ENCODE measurements at regions not wholly inside any gene's neighbourhood (a gene's known extent, or its start where the extent isn't known, plus 50 kb on each side); places are given as distances from the start of the nearest gene placed in this dataset.

DNA sequence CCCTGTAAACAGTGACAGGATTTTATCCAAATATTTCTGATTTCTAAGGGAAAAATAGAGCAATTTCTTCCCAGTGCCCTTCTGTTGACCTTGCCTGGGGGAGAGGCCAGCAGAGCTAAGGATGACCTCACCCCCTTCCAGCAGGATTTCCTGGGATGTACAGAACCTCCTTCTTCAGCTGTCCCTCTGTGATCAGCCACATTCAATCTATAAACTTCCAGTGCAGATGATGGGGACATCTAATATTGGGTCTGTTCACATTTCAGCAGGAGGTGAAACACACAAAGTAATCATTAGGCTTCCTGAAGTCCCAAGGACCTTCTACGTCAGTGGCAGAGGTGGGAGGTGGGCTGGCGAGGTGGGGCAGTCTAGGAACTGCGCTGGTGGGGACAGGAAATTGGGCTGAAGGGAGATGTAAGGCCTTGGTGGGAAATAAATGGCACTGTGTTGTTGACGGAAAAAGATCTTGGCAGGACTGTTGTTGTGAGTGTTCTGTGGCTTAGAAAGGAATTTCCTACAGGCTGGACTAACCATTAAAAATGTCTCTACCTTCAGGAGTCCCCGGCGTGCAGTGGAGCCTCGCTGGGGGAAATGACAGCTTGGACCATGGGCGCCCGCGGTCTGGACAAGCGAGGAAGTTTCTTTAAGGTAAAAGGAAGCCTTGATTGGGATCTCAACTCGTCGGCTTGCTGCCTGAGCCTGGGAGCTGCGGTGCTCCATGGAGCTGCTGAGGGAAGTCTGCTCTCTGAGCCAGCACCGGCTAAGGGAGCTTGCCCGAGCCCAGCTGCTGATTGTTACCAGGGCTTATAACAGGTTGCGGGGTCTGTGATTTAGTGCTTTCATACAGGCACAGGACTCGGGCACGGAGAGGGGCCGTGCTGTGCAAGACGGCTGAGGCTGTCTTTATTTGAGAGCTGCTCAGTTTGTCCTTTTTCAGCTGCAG is 127.9 kb upstream of the NAA20 start:
- TF ChIP-seq, protein P1, sequence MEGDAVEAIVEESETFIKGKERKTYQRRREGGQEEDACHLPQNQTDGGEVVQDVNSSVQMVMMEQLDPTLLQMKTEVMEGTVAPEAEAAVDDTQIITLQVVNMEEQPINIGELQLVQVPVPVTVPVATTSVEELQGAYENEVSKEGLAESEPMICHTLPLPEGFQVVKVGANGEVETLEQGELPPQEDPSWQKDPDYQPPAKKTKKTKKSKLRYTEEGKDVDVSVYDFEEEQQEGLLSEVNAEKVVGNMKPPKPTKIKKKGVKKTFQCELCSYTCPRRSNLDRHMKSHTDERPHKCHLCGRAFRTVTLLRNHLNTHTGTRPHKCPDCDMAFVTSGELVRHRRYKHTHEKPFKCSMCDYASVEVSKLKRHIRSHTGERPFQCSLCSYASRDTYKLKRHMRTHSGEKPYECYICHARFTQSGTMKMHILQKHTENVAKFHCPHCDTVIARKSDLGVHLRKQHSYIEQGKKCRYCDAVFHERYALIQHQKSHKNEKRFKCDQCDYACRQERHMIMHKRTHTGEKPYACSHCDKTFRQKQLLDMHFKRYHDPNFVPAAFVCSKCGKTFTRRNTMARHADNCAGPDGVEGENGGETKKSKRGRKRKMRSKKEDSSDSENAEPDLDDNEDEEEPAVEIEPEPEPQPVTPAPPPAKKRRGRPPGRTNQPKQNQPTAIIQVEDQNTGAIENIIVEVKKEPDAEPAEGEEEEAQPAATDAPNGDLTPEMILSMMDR (IDR thresholded peaks at IDR 0.05): no peak
- no peak for DNase-seq (ENCODE audit: extremely low spot score, unreplicated experiment)
- H3K4me1 Mint-ChIP-seq (ENCODE audit: unreplicated experiment): peaks cover 50% of the 10 kb centered on the region
- no peaks in the 10 kb centered on the region for H3K27me3 Mint-ChIP-seq (ENCODE audit: unreplicated experiment)
- H3K4me3 Mint-ChIP-seq (ENCODE audit: unreplicated experiment): peak overlapping the region; percentile 50
- peaks cover 8% of the 10 kb centered on the region for H3K9me3 Mint-ChIP-seq (ENCODE audit: unreplicated experiment)
- peaks cover 26% of the 10 kb centered on the region for H3K36me3 Mint-ChIP-seq (ENCODE audit: unreplicated experiment)
- H3K27ac Mint-ChIP-seq (ENCODE audit: unreplicated experiment): peak overlapping the region; percentile 98

GRCh38 chr20:19890445-19891051 is 126.6 kb upstream of the NAA20 start:
- H3K4me3 Mint-ChIP-seq (ENCODE audit: unreplicated experiment): peak overlapping the region; percentile 21
- no peak for DNase-seq (ENCODE audit: extremely low spot score, unreplicated experiment)
- H3K4me1 Mint-ChIP-seq (ENCODE audit: unreplicated experiment): peaks cover 42% of the 10 kb centered on the region
- no peaks in the 10 kb centered on the region for H3K27me3 Mint-ChIP-seq (ENCODE audit: unreplicated experiment)
- peaks cover 8% of the 10 kb centered on the region for H3K9me3 Mint-ChIP-seq (ENCODE audit: unreplicated experiment)
- H3K27ac Mint-ChIP-seq (ENCODE audit: unreplicated experiment): peak overlapping the region; percentile 98
- TF ChIP-seq, protein P1 (IDR thresholded peaks at IDR 0.05): no peak
- H3K36me3 Mint-ChIP-seq (ENCODE audit: unreplicated experiment): peaks cover 34% of the 10 kb centered on the region

DNA sequence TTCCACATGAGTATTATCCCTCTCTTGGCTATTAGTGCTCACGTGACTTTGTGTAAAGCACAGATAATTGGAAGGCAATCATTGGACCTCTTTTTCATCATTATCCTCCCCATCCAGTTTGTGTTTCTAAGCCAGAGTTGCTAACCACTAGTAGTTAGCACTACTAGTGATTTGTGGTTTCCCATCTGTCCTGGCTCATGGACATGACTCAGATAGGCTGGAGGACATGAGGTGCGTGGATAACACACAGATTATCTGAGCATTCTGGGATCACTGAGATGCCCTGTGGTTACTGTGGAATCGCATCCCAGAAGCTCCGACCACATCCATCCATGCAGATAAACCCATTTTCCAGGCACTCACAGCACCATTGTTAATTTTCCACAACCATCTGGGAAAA is 123.8 kb upstream of the NAA20 start:
- peaks cover 30% of the 10 kb centered on the region for H3K4me1 Mint-ChIP-seq (ENCODE audit: unreplicated experiment)

GRCh38 chr20:19895761-19896160 is 121.4 kb upstream of the NAA20 start:
- Mint-ChIP-seq H3K27me3 (ENCODE audit: unreplicated experiment) (no peaks in the 10 kb centered on the region), H3K4me3 (ENCODE audit: unreplicated experiment) (no peak overlapping the region), H3K4me1 (ENCODE audit: unreplicated experiment) (peaks cover 7% of the 10 kb centered on the region), H3K27ac (ENCODE audit: unreplicated experiment) (no peak overlapping the region), H3K36me3 (ENCODE audit: unreplicated experiment) (peaks cover 55% of the 10 kb centered on the region), H3K9me3 (ENCODE audit: unreplicated experiment) (peaks cover 22% of the 10 kb centered on the region)
- no peak for DNase-seq (ENCODE audit: extremely low spot score, unreplicated experiment)
- TF ChIP-seq, protein P1 (IDR thresholded peaks at IDR 0.05): no peak

More for the DNA sequence above, 123.8 kb upstream of the NAA20 start:
- H3K4me3 Mint-ChIP-seq (ENCODE audit: unreplicated experiment): no peak overlapping the region
- H3K9me3 Mint-ChIP-seq (ENCODE audit: unreplicated experiment): peaks cover 9% of the 10 kb centered on the region
- peaks cover 48% of the 10 kb centered on the region for H3K36me3 Mint-ChIP-seq (ENCODE audit: unreplicated experiment)
- DNase-seq (ENCODE audit: extremely low spot score, unreplicated experiment): no peak
- no peak overlapping the region for H3K27ac Mint-ChIP-seq (ENCODE audit: unreplicated experiment)
- TF ChIP-seq, protein P1 (IDR thresholded peaks at IDR 0.05): no peak
- H3K27me3 Mint-ChIP-seq (ENCODE audit: unreplicated experiment): no peaks in the 10 kb centered on the region

DNA sequence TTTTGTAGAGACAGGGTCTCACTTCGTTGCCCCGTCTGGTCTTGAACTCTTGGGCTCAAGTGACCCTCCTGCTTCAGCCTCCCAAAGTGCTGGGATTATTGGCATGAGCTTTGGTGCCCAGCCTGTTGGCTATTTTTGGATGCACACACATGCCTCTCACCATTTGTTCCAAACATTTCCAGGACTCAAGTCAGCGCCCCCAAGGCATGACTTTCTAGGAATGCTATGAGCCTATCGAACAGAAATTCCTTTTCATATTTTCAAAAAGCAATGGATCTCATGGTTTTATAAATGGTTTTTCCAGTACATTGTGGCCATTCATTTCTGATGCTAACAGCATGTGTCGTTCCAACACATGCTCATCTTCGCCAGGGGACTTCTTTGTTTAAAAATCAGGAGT is 119.3 kb upstream of the NAA20 start:
- Mint-ChIP-seq H3K36me3 (ENCODE audit: unreplicated experiment) (peaks cover 48% of the 10 kb centered on the region), H3K4me3 (ENCODE audit: unreplicated experiment) (no peak overlapping the region), H3K4me1 (ENCODE audit: unreplicated experiment) (peaks cover 14% of the 10 kb centered on the region), H3K9me3 (ENCODE audit: unreplicated experiment) (peaks cover 14% of the 10 kb centered on the region), H3K27ac (ENCODE audit: unreplicated experiment) (no peak overlapping the region), H3K27me3 (ENCODE audit: unreplicated experiment) (no peaks in the 10 kb centered on the region)
- DNase-seq (ENCODE audit: extremely low spot score, unreplicated experiment): no peak
- TF ChIP-seq, protein P1 (IDR thresholded peaks at IDR 0.05): no peak

Measured in osteocyte (in vitro differentiated cells).